WTC11 (cell line): ENCODE measurements at regions not wholly inside any gene's neighbourhood (a gene's known extent, or its start where the extent isn't known, plus 50 kb on each side); places are given as distances from the start of the nearest gene placed in this dataset.
A peak's percentile ranks its signal among the peaks of the same experiment; 100 is the strongest.

ENCODE experiments used
- ATAC-seq: fragments of 200-7000 bp; cut with Tn5 transposase; 2 replicates; pipeline ENCODE4 v1.10.0; 2021; ENCODE audit warnings: mild to moderate bottlenecking, moderate library complexity
- CTCF ChIA-PET: fragments of 300-600 bp; sonication (Branson Sonifier 250); formaldehyde crosslinking; loops from one replicate; lab custom pipeline; 2021; ENCODE audit warnings: antibody characterized with exemption; lab: Charles Lee
- POLR2A ChIA-PET: fragments of 350-600 bp; sonication (Branson Sonifier 250); formaldehyde crosslinking; loops from one replicate; lab custom pipeline; 2021; ENCODE audit warnings: antibody characterized with exemption; lab: Charles Lee
- DNase-seq: peaks from one replicate; pipeline ENCODE4 v3.0.0; 2021; ENCODE audit warnings: low spot score
- H3K27ac Mint-ChIP-seq: 2 replicates; pipeline ENCODE4 v1.8.0; 2021; ENCODE audit warnings: mixed read lengths
- H3K27me3 Mint-ChIP-seq: 2 replicates; pipeline ENCODE4 v1.8.0; 2021; ENCODE audit warnings: low read depth, mild to moderate bottlenecking, moderate library complexity, mixed read lengths
- H3K36me3 Mint-ChIP-seq: 2 replicates; pipeline ENCODE4 v1.8.0; 2021; ENCODE audit warnings: mixed read lengths
- H3K4me1 Mint-ChIP-seq: 2 replicates; pipeline ENCODE4 v1.8.0; 2022; ENCODE audit warnings: mixed read lengths
- H3K4me3 Mint-ChIP-seq: 2 replicates; pipeline ENCODE4 v1.8.0; 2021; ENCODE audit warnings: mild to moderate bottlenecking, moderate library complexity, mixed read lengths
- H3K9me3 Mint-ChIP-seq: 2 replicates; pipeline ENCODE4 v1.8.0; 2021; ENCODE audit warnings: mixed read lengths
- HMGA2 ChIP-seq: fragments of 250-450 bp; sonication (Bioruptor Pico); IDR thresholded peaks from 2 replicates; pipeline ENCODE4 v1.4.0; 2021; ENCODE audit warnings: mild to moderate bottlenecking, moderate library complexity
- JAZF1 ChIP-seq: fragments of 250-450 bp; sonication (Bioruptor Pico); IDR thresholded peaks from 2 replicates; pipeline ENCODE4 v1.9.0; 2021; ENCODE audit warnings: moderate library complexity, mild to moderate bottlenecking, inconsistent platforms
- NR2C2 ChIP-seq: sonication (generic); formaldehyde crosslinking; IDR thresholded peaks from 2 replicates; pipeline ENCODE4 v1.8.0; 2022; ENCODE audit warnings: mild to moderate bottlenecking, missing genetic modification reagents
- SOX15 ChIP-seq: fragments of 250-450 bp; sonication (Bioruptor Pico); IDR thresholded peaks from 2 replicates; pipeline ENCODE4 v1.9.0; 2021; ENCODE audit warnings: mild to moderate bottlenecking
- ZNF317 ChIP-seq: sonication (generic); formaldehyde crosslinking; IDR thresholded peaks from 2 replicates; pipeline ENCODE4 v1.8.1; 2023; ENCODE audit warnings: low read depth, mild to moderate bottlenecking, moderate library complexity, missing genetic modification reagents, borderline replicate concordance
- ZNF396 ChIP-seq: fragments of 250-450 bp; sonication (Bioruptor Pico); IDR thresholded peaks from 2 replicates; pipeline ENCODE4 v1.8.0; 2021; ENCODE audit warnings: mild to moderate bottlenecking, moderate library complexity, borderline replicate concordance
- TF ChIP-seq, protein P1 (sequence below): fragments of 250-450 bp; sonication (Bioruptor Pico); IDR thresholded peaks from 2 replicates; pipeline ENCODE4 v1.9.0; 2021; ENCODE audit warnings: mild to moderate bottlenecking, borderline replicate concordance
- TF ChIP-seq, protein P2 (sequence below): sonication (generic); formaldehyde crosslinking; IDR thresholded peaks from 2 replicates; pipeline ENCODE4 v1.8.0; 2022; ENCODE audit warnings: mild to moderate bottlenecking, missing genetic modification reagents
- TF ChIP-seq, protein P3 (sequence below): sonication (generic); formaldehyde crosslinking; IDR thresholded peaks from 2 replicates; pipeline ENCODE4 v1.8.1; 2023; ENCODE audit warnings: mild to moderate bottlenecking, missing genetic modification reagents, borderline replicate concordance
- TF ChIP-seq, protein P4 (sequence below): fragments of 200-600 bp; IDR thresholded peaks from 2 replicates; pipeline ENCODE4 v1.8.0; 2022; ENCODE audit warnings: antibody characterized with exemption
- TF ChIP-seq, protein P5 (sequence below): sonication (generic); formaldehyde crosslinking; IDR thresholded peaks from 2 replicates; pipeline ENCODE4 v1.8.0; 2022; ENCODE audit warnings: missing genetic modification reagents
- TF ChIP-seq, protein P6 (sequence below): fragments of 250-450 bp; sonication (Bioruptor Pico); IDR thresholded peaks from 2 replicates; pipeline ENCODE4 v1.9.0; 2021; ENCODE audit warnings: mild to moderate bottlenecking
- TF ChIP-seq, protein P7 (sequence below): fragments of 250-450 bp; sonication (Bioruptor Pico); IDR thresholded peaks from 2 replicates; pipeline ENCODE4 v1.9.0; 2021; ENCODE audit warnings: moderate library complexity, mild to moderate bottlenecking, inconsistent platforms, borderline replicate concordance
- TF ChIP-seq, protein P8 (sequence below): sonication (generic); formaldehyde crosslinking; IDR thresholded peaks from 2 replicates; pipeline ENCODE4 v1.8.0; 2022; ENCODE audit warnings: mild to moderate bottlenecking, missing genetic modification reagents

DNA sequence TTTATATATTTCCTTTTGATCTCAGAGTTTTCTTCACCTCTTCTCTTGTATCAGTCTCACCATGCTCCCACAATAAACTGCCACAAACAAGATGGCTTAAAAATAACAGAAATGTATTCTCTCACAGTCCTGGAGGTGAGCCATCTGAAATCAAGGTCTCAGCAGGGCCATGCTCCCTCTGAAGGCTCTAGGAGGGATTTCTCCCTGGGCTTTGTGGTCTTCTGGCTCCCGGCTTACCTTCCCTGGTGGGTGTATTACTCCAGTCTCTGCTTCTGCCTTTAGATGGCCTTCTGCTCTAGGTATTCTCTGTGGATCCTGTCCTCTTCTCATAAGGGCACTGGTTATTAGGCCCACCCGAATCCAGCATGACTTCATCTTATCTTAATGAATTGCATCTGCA, 994.7 kb upstream of the POU3F3 start:
- TF ChIP-seq NR2C2 (CRISPR knock-in tag) (no peak), ZNF317 (CRISPR knock-in tag) (no peak)
- ChIA-PET POLR2A (no interaction called here), CTCF (no interaction called here)
- H3K4me1 Mint-ChIP-seq = no peaks in the 10 kb centered on the region
- ATAC-seq (peak; percentile 60), DNase-seq (no peak)
- no peak overlapping the region for H3K27ac Mint-ChIP-seq
- no peaks in the 10 kb centered on the region for H3K27me3 Mint-ChIP-seq
- no peak overlapping the region for H3K4me3 Mint-ChIP-seq
- no peaks in the 10 kb centered on the region for H3K9me3 Mint-ChIP-seq
- no peaks in the 10 kb centered on the region for H3K36me3 Mint-ChIP-seq

DNA sequence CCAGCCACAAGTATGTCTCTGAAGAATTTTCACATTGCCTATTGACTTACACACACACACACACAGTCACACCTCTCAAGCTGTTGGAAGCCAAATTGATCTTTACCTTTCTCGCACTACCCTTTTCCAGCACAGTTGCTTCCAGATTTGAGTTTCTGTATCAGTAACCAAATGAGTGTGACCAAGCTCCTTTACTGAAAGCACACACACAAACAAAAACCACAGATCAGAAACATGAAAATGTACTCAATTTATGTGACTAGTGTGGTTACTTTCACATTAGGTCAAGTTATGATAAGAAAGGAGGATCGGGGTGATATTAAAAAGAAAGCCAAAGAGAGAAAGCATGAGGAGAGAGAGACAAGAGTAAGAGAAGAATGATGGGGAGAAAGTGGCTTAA, 993.9 kb upstream of the POU3F3 start:
- Mint-ChIP-seq H3K9me3 (no peaks in the 10 kb centered on the region), H3K4me1 (no peaks in the 10 kb centered on the region), H3K4me3 (no peak overlapping the region), H3K36me3 (no peaks in the 10 kb centered on the region), H3K27me3 (no peaks in the 10 kb centered on the region), H3K27ac (no peak overlapping the region)
- ChIA-PET POLR2A (no interaction called here), CTCF (no interaction called here)
- TF ChIP-seq, protein P1, sequence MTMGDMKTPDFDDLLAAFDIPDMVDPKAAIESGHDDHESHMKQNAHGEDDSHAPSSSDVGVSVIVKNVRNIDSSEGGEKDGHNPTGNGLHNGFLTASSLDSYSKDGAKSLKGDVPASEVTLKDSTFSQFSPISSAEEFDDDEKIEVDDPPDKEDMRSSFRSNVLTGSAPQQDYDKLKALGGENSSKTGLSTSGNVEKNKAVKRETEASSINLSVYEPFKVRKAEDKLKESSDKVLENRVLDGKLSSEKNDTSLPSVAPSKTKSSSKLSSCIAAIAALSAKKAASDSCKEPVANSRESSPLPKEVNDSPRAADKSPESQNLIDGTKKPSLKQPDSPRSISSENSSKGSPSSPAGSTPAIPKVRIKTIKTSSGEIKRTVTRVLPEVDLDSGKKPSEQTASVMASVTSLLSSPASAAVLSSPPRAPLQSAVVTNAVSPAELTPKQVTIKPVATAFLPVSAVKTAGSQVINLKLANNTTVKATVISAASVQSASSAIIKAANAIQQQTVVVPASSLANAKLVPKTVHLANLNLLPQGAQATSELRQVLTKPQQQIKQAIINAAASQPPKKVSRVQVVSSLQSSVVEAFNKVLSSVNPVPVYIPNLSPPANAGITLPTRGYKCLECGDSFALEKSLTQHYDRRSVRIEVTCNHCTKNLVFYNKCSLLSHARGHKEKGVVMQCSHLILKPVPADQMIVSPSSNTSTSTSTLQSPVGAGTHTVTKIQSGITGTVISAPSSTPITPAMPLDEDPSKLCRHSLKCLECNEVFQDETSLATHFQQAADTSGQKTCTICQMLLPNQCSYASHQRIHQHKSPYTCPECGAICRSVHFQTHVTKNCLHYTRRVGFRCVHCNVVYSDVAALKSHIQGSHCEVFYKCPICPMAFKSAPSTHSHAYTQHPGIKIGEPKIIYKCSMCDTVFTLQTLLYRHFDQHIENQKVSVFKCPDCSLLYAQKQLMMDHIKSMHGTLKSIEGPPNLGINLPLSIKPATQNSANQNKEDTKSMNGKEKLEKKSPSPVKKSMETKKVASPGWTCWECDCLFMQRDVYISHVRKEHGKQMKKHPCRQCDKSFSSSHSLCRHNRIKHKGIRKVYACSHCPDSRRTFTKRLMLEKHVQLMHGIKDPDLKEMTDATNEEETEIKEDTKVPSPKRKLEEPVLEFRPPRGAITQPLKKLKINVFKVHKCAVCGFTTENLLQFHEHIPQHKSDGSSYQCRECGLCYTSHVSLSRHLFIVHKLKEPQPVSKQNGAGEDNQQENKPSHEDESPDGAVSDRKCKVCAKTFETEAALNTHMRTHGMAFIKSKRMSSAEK (CRISPR knock-in tag) = no peak
- TF ChIP-seq HMGA2 = no peak
- no peak for DNase-seq
- ATAC-seq = no peak

DNA sequence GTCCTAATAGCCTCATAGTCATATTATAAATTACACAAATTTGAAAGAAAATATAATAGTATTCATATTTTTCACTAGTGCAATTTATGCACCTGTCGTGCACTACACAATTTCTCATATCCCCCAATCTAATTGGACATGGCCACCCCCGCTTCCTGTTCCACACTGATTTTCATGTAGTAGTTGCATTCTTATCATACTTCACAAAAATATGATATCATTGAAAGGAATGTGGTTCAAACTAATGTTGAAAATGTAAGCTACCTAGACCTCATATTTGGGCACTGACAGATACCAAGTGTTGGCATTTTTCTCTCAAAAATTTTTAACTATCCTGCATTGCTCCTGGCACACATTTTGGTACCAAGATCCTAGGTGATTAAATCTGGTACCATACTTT, 985.5 kb upstream of the POU3F3 start:
- ChIA-PET POLR2A (no interaction called here), CTCF (no interaction called here)
- Mint-ChIP-seq H3K9me3 (no peaks in the 10 kb centered on the region), H3K4me1 (peaks cover 14% of the 10 kb centered on the region), H3K36me3 (no peaks in the 10 kb centered on the region), H3K4me3 (no peak overlapping the region), H3K27ac (no peak overlapping the region), H3K27me3 (no peaks in the 10 kb centered on the region; the same call in 1 of the 2 replicates)
- ATAC-seq = no peak
- DNase-seq = no peak
- TF ChIP-seq, protein P2, sequence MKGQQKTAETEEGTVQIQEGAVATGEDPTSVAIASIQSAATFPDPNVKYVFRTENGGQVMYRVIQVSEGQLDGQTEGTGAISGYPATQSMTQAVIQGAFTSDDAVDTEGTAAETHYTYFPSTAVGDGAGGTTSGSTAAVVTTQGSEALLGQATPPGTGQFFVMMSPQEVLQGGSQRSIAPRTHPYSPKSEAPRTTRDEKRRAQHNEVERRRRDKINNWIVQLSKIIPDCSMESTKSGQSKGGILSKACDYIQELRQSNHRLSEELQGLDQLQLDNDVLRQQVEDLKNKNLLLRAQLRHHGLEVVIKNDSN = no peak
- TF ChIP-seq SOX15 (CRISPR knock-in tag) = no peak
- TF ChIP-seq, protein P3, sequence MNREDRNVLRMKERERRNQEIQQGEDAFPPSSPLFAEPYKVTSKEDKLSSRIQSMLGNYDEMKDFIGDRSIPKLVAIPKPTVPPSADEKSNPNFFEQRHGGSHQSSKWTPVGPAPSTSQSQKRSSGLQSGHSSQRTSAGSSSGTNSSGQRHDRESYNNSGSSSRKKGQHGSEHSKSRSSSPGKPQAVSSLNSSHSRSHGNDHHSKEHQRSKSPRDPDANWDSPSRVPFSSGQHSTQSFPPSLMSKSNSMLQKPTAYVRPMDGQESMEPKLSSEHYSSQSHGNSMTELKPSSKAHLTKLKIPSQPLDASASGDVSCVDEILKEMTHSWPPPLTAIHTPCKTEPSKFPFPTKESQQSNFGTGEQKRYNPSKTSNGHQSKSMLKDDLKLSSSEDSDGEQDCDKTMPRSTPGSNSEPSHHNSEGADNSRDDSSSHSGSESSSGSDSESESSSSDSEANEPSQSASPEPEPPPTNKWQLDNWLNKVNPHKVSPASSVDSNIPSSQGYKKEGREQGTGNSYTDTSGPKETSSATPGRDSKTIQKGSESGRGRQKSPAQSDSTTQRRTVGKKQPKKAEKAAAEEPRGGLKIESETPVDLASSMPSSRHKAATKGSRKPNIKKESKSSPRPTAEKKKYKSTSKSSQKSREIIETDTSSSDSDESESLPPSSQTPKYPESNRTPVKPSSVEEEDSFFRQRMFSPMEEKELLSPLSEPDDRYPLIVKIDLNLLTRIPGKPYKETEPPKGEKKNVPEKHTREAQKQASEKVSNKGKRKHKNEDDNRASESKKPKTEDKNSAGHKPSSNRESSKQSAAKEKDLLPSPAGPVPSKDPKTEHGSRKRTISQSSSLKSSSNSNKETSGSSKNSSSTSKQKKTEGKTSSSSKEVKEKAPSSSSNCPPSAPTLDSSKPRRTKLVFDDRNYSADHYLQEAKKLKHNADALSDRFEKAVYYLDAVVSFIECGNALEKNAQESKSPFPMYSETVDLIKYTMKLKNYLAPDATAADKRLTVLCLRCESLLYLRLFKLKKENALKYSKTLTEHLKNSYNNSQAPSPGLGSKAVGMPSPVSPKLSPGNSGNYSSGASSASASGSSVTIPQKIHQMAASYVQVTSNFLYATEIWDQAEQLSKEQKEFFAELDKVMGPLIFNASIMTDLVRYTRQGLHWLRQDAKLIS (CRISPR knock-in tag) = no peak
- TF ChIP-seq, protein P4, sequence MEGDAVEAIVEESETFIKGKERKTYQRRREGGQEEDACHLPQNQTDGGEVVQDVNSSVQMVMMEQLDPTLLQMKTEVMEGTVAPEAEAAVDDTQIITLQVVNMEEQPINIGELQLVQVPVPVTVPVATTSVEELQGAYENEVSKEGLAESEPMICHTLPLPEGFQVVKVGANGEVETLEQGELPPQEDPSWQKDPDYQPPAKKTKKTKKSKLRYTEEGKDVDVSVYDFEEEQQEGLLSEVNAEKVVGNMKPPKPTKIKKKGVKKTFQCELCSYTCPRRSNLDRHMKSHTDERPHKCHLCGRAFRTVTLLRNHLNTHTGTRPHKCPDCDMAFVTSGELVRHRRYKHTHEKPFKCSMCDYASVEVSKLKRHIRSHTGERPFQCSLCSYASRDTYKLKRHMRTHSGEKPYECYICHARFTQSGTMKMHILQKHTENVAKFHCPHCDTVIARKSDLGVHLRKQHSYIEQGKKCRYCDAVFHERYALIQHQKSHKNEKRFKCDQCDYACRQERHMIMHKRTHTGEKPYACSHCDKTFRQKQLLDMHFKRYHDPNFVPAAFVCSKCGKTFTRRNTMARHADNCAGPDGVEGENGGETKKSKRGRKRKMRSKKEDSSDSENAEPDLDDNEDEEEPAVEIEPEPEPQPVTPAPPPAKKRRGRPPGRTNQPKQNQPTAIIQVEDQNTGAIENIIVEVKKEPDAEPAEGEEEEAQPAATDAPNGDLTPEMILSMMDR = no peak
- TF ChIP-seq, protein P5, sequence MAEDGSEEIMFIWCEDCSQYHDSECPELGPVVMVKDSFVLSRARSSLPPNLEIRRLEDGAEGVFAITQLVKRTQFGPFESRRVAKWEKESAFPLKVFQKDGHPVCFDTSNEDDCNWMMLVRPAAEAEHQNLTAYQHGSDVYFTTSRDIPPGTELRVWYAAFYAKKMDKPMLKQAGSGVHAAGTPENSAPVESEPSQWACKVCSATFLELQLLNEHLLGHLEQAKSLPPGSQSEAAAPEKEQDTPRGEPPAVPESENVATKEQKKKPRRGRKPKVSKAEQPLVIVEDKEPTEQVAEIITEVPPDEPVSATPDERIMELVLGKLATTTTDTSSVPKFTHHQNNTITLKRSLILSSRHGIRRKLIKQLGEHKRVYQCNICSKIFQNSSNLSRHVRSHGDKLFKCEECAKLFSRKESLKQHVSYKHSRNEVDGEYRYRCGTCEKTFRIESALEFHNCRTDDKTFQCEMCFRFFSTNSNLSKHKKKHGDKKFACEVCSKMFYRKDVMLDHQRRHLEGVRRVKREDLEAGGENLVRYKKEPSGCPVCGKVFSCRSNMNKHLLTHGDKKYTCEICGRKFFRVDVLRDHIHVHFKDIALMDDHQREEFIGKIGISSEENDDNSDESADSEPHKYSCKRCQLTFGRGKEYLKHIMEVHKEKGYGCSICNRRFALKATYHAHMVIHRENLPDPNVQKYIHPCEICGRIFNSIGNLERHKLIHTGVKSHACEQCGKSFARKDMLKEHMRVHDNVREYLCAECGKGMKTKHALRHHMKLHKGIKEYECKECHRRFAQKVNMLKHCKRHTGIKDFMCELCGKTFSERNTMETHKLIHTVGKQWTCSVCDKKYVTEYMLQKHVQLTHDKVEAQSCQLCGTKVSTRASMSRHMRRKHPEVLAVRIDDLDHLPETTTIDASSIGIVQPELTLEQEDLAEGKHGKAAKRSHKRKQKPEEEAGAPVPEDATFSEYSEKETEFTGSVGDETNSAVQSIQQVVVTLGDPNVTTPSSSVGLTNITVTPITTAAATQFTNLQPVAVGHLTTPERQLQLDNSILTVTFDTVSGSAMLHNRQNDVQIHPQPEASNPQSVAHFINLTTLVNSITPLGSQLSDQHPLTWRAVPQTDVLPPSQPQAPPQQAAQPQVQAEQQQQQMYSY (CRISPR knock-in tag) = no peak
- TF ChIP-seq ZNF396 (CRISPR knock-in tag) = no peak
- TF ChIP-seq JAZF1 (CRISPR knock-in tag) = no peak
- TF ChIP-seq, protein P6, sequence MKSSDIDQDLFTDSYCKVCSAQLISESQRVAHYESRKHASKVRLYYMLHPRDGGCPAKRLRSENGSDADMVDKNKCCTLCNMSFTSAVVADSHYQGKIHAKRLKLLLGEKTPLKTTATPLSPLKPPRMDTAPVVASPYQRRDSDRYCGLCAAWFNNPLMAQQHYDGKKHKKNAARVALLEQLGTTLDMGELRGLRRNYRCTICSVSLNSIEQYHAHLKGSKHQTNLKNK (CRISPR knock-in tag) = no peak
- TF ChIP-seq, protein P7, sequence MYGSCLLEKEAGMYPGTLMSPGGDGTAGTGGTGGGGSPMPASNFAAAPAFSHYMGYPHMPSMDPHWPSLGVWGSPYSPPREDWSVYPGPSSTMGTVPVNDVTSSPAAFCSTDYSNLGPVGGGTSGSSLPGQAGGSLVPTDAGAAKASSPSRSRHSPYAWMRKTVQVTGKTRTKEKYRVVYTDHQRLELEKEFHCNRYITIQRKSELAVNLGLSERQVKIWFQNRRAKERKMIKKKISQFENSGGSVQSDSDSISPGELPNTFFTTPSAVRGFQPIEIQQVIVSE (CRISPR knock-in tag) = no peak
- TF ChIP-seq, protein P8, sequence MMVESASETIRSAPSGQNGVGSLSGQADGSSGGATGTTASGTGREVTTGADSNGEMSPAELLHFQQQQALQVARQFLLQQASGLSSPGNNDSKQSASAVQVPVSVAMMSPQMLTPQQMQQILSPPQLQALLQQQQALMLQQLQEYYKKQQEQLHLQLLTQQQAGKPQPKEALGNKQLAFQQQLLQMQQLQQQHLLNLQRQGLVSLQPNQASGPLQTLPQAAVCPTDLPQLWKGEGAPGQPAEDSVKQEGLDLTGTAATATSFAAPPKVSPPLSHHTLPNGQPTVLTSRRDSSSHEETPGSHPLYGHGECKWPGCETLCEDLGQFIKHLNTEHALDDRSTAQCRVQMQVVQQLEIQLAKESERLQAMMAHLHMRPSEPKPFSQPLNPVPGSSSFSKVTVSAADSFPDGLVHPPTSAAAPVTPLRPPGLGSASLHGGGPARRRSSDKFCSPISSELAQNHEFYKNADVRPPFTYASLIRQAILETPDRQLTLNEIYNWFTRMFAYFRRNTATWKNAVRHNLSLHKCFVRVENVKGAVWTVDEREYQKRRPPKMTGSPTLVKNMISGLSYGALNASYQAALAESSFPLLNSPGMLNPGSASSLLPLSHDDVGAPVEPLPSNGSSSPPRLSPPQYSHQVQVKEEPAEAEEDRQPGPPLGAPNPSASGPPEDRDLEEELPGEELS = no peak
